AG04450 (cell line): ENCODE measurements at regions not wholly inside any gene's neighbourhood (a gene's known extent, or its start where the extent isn't known, plus 50 kb on each side); places are given as distances from the start of the nearest gene placed in this dataset.

Experiments used
- CTCF ChIA-PET: fragments of 300-600, 350-600 bp; formaldehyde crosslinking; extraction: SDS; loops from one replicate; lab custom pipeline; 2022; ENCODE audit warnings: antibody characterized with exemption, inconsistent platforms; lab: Charles Lee
- POLR2A ChIA-PET: fragments of 350-600 bp; formaldehyde crosslinking; extraction: SDS; loops from one replicate; lab custom pipeline; 2021; ENCODE audit warnings: antibody characterized with exemption, inconsistent platforms; lab: Yijun Ruan, JAX
- DNase-seq: peaks from one replicate; pipeline ENCODE4 v3.0.0-alpha.2; 2011; ENCODE audit warnings: low read depth, low spot score
- H3K27ac ChIP-seq: one replicate; pipeline ENCODE4 v1.5.1; 2012; ENCODE audit warnings: low read depth, low read length, control low read depth
- H3K27me3 ChIP-seq: one replicate; pipeline ENCODE4 v1.6.0; 2012; ENCODE audit warnings: low read length; ENCODE audit not compliant: control insufficient read depth, insufficient read depth
- H3K4me3 ChIP-seq: 2 replicates; pipeline ENCODE4 v1.5.1; 2011; ENCODE audit warnings: mild to moderate bottlenecking, low read depth, low read length, control low read depth
- H3K9me3 ChIP-seq: 2 replicates; pipeline ENCODE4 v1.5.1; 2012; ENCODE audit warnings: low read length; ENCODE audit not compliant: control insufficient read depth, insufficient read depth
- CTCF ChIP-seq: IDR thresholded peaks from 2 replicates; pipeline ENCODE4 v1.5.1; 2011; ENCODE audit warnings: low read depth, low read length, control low read depth, inconsistent platforms

GRCh38 chr6:47094241-47094925 lies 52.3 kb upstream of the ADGRF1 start:
- no peak for DNase-seq
- POLR2A ChIA-PET, result no interaction called here
- CTCF ChIA-PET, result interaction anchor here (8.6 kb wide), 1 partner anchor 213 kb away, joined by 210 read pairs; the partner anchor contains the start of gene TNFRSF21
- Histone ChIP-seq H3K4me3 (no peak overlapping the region), H3K27ac (no peak overlapping the region), H3K9me3 (no peaks in the 10 kb centered on the region), H3K27me3 (peaks cover 9% of the 10 kb centered on the region)
- no peak for TF ChIP-seq CTCF

DNA sequence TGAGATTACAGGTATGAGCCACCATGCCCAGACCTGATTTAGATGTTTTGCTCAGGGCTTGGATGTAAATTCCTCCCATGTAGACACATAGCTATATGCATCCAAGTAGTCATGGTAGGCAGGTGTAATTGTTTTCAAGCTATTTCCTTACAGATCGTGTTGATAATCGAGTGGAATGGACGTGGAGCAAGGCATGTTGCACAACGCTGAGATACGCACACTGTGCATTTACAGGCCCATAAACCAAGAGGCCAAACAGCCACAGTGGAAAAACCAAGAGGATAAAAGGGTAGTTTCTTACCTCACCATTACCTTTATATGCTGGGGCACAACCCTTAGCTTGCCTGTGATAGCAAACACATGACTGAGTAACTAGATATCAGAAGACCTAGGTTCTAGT lies 51.0 kb upstream of the ADGRF1 start:
- no peak for TF ChIP-seq CTCF
- POLR2A ChIA-PET, result no interaction called here

DNA sequence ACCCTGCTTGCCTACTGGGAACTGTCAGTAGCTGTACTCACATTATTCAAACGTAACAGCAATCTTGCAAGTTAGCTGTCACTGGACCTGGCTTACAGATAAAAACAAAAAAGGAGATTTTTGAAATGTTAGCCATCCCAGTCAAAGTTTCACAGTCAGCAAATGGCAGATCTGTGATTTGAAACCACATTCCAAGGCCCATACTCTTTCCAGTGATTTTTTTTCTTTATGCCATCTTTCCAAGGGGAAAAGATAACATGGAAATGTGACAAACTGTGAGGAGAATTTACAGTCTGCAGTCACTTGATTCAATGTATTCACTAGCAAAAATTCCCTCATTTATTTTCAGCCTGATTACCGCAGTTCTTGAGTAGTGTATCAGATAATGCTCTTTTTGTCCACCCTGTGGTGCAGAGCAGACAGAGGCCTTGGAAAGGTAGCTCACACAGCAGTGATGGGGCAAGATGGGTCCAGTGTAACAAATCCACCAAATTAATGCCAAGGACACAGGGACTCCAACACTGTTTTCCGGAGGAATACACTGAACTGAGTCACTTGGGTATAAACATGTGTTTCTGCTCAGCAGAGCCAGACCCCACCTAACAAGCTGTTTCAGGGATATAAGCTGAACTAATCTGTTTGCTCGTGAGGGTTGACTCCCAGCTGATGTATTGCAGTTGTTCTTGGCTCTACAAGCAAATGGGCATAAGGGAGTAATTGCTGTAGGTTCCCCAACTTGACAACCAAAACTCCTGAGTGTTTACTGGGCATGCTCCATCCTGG lies 49.9 kb upstream of the ADGRF1 start:
- no peak for DNase-seq
- TF ChIP-seq CTCF, result no peak
- Histone ChIP-seq H3K27me3 (peaks cover 9% of the 10 kb centered on the region), H3K9me3 (no peaks in the 10 kb centered on the region), H3K4me3 (no peak overlapping the region), H3K27ac (no peak overlapping the region)
- POLR2A ChIA-PET, result no interaction called here
- CTCF ChIA-PET, result interaction anchor here (8.6 kb wide), 1 partner anchor 216 kb away, joined by 210 read pairs; the partner anchor contains the start of gene TNFRSF21

More for the DNA sequence above, 51.0 kb upstream of the ADGRF1 start:
- Histone ChIP-seq H3K9me3 (no peaks in the 10 kb centered on the region), H3K27ac (no peak overlapping the region), H3K27me3 (peaks cover 9% of the 10 kb centered on the region), H3K4me3 (no peak overlapping the region)
- no peak for DNase-seq
- CTCF ChIA-PET, result interaction anchor here (0.7 to 8.6 kb wide), 3 partner anchors 215 to 272 kb away, joined by 3 to 210 read pairs (median 3); partner anchors contain the start of gene TNFRSF21
